ENCODE measurements at regions not wholly inside any gene's neighbourhood (a gene's known extent, or its start where the extent isn't known, plus 50 kb on each side); places are given as distances from the start of the nearest gene placed in this dataset.

DNA sequence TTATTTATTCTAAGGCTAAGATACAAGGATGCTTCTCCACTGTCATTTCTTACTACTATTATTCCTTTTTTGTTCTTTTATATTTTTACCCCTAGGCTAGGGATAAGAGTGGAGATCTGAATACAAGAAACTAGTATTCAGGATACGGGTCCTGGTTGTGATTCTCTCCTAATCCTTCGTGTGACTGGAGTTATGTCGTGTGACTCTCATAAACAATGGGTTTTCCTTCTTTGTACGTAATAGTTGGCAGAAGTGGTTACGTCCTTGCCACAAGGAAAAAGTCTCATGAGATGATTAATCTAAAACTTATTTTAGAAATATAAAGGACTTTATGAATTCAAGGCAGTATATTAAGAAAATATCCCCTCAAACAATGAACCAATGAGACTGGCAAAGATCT lies 497.2 kb upstream of the FAM241A start:
- TF ChIP-seq CTCF (IDR thresholded peaks at IDR 0.05; ENCODE audit: low read length) (no peak), EZH2phosphoT487 (IDR thresholded peaks at IDR 0.05; ENCODE audit: low read length) (no peak), EZH2 (optimal IDR thresholded peaks at IDR 0.05; ENCODE audit: low read depth, low read length) (no peak)

All from MM.1S (cell line).